ENCODE measurements at regions not wholly inside any gene's neighbourhood (a gene's known extent, or its start where the extent isn't known, plus 50 kb on each side); places are given as distances from the start of the nearest gene placed in this dataset.
"Not testable (repeated sequence)": the region's sequence is repeated elsewhere in the genome, so short reads cannot be mapped to it uniquely, and the experiment has no call there.

- no peak for DNase-seq (ENCODE audit: low read depth, low spot score)
These were observed 88.5 kb upstream of the EXOC2 start for GRCh38 chr6:781350-781961.

GRCh38 chr6:780706-781105, 87.8 kb upstream of the EXOC2 start:
- no peak for DNase-seq (ENCODE audit: low read depth, low spot score)

- DNase-seq (ENCODE audit: low read depth, low spot score) = no peak
These were observed 84.0 kb upstream of the EXOC2 start for GRCh38 chr6:776951-777350.

- no peak for DNase-seq (ENCODE audit: low read depth, low spot score)
These were observed 83.6 kb upstream of the EXOC2 start for GRCh38 chr6:776528-776931.

- DNase-seq (ENCODE audit: low read depth, low spot score) = no peak
These were observed 82.9 kb upstream of the EXOC2 start for GRCh38 chr6:775863-776262.

GRCh38 chr6:771683-772082, 78.7 kb upstream of the EXOC2 start:
- not testable (repeated sequence) for DNase-seq (ENCODE audit: low read depth, low spot score)

GRCh38 chr6:767755-768512, 75.0 kb upstream of the EXOC2 start:
- DNase-seq (ENCODE audit: low read depth, low spot score) = no peak

GRCh38 chr6:766625-767024, 73.7 kb upstream of the EXOC2 start:
- DNase-seq (ENCODE audit: low read depth, low spot score) = no peak

GRCh38 chr6:761997-762396, 69.1 kb upstream of the EXOC2 start:
- DNase-seq (ENCODE audit: low read depth, low spot score) = no peak

GRCh38 chr6:760982-761955, 68.3 kb upstream of the EXOC2 start:
- no peak for DNase-seq (ENCODE audit: low read depth, low spot score)

- no peak for DNase-seq (ENCODE audit: low read depth, low spot score)
These were observed 66.8 kb upstream of the EXOC2 start for GRCh38 chr6:759729-760128.

GRCh38 chr6:756224-756623, 63.3 kb upstream of the EXOC2 start:
- no peak for DNase-seq (ENCODE audit: low read depth, low spot score)

- no peak for DNase-seq (ENCODE audit: low read depth, low spot score)
These were observed 61.3 kb upstream of the EXOC2 start for GRCh38 chr6:754202-754601.

- no peak for DNase-seq (ENCODE audit: low read depth, low spot score)
These were observed 60.5 kb upstream of the EXOC2 start for GRCh38 chr6:753486-753885.

GRCh38 chr6:752438-752837, 59.5 kb upstream of the EXOC2 start:
- DNase-seq (ENCODE audit: low read depth, low spot score) = no peak

GRCh38 chr6:751765-752164, 58.8 kb upstream of the EXOC2 start:
- DNase-seq (ENCODE audit: low read depth, low spot score) = no peak

GRCh38 chr6:747921-748320, 55.0 kb upstream of the EXOC2 start:
- DNase-seq (ENCODE audit: low read depth, low spot score) = no peak

- DNase-seq (ENCODE audit: low read depth, low spot score) = no peak
These were observed 54.1 kb upstream of the EXOC2 start for GRCh38 chr6:747028-747427.

- no peak for DNase-seq (ENCODE audit: low read depth, low spot score)
These were observed 51.9 kb upstream of the EXOC2 start for GRCh38 chr6:744666-745353.

- no peak for DNase-seq (ENCODE audit: low read depth, low spot score)
These were observed 50.6 kb upstream of the EXOC2 start for GRCh38 chr6:743320-744096.
